Ramos (cell line): ENCODE measurements at regions not wholly inside any gene's neighbourhood (a gene's known extent, or its start where the extent isn't known, plus 50 kb on each side); places are given as distances from the start of the nearest gene placed in this dataset.

Source experiments
- in situ Hi-C: fragments of 300-500 bp; cut with MboI; formaldehyde crosslinking; loops from one replicate; pipeline ENCODE4 v1.14.3; 2022; ENCODE audit warnings: low sequenced_read_pairs; ENCODE audit not compliant: unreplicated experiment

DNA sequence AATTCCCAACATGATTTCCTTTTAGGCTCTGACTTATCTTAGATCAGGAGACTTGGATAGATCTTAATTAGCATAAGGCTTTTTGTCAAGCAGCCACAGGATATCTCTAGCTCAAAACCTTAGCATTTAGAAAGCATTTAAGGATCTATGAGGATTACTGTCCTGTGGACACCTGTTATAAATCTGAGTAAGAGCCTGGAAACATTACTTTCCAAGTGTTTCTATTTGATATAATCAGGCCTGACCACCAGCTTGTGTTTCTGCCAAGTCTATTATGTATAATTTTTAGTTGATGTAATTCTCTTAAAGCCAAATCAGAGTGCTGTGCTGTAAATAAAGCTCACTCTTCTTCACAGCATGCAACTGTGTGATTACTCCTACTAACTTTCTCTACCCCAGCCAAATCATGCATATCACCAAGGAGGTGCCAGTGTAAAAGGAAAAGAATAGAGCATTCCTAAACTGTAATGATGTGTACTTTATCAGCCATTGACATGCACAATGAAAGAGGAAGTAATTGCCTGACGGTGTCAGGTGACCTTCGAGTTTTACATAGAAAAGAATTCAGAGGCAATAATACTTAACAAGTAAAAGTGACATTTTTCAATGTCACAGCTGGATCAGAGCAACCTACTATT is 309.9 kb upstream of the PRMT6 start:
- in situ Hi-C loops = no loop called here

DNA sequence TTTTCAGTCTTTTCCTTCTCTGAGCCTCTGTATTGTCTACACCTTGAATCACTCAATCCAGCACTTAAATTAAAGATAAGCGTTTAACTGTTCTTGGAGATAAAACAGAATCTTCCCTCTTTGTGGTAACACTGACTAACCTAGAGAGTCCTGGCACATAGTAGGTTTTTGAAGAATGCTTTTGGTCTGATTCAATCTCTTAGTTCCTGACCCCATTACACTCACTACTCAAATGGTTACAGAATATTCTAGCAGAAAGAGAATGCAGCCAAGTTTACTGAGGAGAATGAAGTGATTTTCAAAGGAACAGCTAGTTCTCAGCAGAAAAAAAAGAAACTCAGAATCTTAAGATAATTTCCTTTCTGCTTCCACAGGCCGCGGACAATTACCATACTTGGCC is 309.2 kb upstream of the PRMT6 start:
- in situ Hi-C loops = no loop called here

DNA sequence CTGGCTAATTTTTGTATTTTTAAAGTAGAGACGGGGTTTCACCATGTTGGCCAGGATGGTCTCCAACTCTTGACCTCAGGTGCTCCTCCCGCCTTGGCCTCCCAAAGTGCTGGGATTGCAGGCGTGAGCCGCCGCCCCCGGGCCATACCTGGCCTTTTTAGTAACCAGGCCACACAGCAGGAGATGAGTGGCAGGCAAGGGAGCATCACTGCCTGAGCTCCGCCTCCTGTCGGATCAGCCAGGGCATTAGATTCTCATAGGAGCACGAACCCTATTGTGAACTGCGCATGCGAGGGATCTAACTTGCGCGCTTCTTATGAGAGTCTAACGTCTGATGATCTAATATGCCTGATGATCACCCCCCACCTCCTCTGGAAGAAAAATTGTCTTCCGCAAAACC is 308.7 kb upstream of the PRMT6 start:
- in situ Hi-C loops = no loop called here

DNA sequence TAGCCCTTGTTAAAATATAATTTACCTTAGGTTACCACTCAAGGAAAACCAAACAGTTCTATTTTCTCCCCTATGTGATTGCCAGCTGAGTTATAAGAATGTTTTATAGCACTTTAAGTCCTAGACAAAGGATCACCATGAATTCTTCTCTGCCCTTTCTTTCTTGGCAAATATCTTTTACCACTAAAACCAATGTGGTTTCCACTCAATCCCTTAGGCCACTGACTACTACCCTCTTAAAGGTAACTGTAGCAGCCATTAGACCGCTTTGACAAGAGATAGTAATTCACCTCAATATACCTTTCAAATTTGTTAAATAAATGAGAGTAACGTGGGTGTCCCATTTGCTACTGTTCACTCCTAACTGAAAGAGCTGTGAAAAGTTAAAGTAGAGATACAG is 307.9 kb upstream of the PRMT6 start:
- in situ Hi-C loops = no loop called here

DNA sequence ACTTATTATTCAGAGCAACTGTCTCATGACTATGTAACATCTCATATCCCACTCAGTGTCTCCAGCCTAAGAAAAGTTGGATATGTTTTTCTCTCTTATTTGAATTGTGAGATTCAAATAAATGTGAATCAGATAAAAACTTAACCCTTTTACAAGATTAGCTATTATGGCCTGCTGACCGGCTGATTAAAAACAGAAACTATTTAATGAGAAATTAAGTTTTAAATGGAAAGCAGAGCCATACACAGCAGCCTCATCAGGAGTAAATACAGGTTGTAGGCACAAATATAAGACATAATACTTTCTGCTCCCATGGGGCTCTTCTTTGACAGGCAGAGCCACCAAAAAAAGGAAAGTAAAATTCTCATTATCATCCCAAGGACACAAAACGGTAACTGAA is 307.0 kb upstream of the PRMT6 start:
- in situ Hi-C loops = no loop called here

DNA sequence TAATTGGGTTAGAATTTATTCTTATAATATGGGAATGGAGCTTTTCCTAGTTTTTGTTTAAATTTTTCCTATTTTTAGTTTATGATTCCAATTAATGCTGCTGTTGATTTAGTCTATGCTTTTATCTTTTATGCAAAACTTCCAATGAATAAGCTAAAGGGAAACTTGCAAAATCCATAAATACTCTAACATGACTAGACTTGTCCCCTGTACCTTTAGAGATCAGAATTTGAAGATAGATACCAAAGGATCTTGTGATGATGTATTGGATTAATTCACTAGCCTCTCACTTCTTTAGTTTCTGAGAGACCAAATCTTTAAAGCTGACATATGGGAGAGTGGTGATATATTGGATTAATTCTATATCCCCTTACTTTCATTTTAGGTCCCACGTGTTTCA is 306.6 kb upstream of the PRMT6 start:
- in situ Hi-C loops = no loop called here

DNA sequence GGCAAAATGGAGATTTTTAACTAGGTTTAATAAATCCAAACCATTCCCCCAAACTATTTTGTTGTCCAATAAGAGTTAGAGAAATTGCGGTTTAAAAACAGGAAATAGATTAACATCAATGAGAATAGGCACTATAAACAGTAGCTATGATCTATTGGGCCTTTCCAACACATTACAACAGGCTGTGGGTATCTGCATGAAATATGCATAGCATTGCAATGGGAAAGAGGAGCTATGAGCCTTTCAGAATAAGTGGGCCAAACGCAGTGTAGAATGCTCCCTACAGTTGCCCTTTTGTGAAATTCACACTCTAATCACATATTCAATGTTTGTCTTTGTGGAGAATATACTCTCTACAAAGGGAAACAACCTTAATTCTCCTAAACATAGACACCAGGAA is 305.5 kb upstream of the PRMT6 start:
- in situ Hi-C loops = no loop called here

DNA sequence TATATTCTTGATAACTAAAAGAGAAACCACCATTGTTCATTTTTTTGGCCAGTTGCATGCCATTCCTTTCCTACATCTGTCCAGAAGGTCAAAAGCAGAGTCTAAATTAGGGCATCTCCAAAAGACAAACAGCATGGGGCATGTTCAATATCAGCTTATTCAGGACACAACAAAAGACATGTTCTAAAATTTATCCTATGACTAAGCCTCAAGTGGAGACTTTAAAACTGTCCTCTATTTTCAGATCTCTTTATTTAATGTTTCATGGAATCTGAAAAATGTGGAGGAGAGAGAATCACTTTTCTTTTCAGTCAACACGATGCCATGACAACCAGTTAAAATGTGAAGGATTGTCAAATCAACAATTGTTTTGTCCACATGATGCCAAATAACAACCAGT is 303.4 kb upstream of the PRMT6 start:
- in situ Hi-C loops = no loop called here

DNA sequence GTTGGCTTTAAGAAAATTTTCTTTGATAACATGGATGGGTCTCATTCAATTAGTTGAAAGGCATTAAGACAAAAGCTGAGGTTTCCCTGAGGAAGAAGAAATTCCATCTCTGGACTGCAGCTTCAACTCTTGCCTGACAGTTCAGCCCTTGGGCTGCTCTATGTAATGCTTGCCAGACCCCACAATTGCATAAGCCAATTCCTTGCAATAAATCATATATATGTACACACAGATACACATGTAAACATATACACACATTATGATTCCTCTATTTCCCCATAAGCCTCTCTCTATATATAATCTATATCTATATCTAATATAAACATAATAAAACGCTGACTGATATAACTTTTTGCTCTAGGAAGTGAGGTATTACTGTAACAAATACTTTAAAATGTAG is 301.5 kb upstream of the PRMT6 start:
- in situ Hi-C loops = no loop called here

DNA sequence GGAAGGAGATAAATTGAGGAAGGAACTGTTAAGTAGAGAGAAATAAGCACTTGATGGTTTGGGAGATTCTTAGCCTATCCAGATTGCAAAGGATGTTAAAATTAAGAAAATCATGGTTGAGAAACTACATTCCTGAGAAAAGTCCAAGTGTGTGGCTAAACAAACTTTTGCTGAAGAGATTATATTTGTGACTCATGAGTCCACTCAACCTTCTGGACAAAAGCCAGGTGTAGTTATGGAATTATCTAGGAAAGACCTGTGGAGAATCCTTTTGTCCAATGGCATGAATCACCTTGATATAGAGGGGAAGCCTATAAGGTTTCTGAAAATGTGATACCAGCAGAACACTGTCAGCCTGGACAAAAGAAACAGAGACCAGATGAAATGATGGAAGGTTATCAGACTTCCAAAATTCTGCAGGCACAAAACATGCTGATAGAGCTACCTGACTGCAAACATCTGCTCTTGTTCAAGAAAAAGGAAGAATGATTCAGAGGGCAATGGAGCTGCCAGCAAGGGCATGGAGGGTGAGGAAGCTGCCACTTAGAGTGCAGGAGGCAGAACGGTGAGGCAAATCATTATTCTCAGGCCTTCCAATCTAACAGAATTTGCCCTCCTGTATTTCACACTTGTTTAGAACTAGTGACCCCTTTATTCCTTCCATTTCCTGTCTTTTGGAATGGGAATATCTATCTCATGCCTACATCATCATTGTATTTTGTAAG is 300.6 kb upstream of the PRMT6 start:
- in situ Hi-C loops = no loop called here

DNA sequence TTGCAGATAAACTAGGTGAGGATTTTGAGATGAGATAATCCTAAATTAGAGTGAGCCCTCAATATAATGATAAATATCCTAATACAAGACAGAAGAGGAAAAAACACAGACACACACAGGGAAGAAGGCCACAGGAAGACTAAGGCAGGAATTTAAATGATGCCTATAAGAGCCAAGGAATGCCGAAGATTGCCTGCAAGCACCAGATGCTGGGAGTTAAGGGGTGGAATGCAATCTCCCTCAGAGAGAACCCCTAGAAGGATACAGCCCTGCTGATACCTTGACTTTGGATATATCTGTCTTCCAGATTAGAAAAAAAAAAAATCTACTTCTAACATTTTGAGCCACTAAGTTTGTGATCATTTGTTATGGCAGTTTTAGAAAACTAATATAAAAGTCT is 299.7 kb upstream of the PRMT6 start:
- in situ Hi-C loops = no loop called here

DNA sequence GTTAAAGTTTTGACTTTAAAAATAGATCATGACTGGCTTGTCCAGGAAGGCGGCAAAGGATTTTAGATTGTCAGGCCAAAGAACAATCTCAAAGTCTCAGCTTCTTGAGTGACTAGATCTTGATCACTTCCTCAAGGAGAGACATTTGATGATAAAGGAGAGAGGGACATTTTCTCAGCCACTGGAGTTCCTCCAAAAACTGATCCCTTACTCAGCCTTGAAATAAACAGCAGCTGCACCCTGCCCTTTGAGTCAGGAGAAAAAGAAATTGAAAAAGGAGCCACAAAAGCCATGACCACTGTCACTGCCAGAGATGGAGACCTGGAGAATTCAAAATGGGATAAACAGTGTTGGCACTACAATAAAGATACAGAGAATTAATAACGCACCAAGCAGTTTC is 288.4 kb upstream of the PRMT6 start:
- in situ Hi-C loops = no loop called here

DNA sequence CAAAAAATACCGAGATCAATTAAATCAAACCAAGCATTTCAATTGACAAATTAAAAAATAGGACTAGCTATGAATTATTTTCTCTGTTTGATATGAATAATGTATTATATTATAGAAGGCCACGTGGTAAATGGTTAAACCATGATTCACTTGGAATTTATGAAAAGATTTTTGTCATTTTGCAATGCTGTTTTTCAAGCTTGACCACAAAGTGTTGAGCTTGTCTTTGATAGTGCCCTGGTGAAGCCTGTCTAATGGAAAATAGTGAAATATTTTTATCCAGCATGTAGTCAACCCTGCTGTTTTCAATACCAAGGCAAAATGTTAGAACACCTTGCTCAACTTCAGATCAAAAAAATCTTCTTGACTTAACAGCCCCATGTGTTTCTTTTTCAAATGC is 288.0 kb upstream of the PRMT6 start:
- in situ Hi-C loops = no loop called here

DNA sequence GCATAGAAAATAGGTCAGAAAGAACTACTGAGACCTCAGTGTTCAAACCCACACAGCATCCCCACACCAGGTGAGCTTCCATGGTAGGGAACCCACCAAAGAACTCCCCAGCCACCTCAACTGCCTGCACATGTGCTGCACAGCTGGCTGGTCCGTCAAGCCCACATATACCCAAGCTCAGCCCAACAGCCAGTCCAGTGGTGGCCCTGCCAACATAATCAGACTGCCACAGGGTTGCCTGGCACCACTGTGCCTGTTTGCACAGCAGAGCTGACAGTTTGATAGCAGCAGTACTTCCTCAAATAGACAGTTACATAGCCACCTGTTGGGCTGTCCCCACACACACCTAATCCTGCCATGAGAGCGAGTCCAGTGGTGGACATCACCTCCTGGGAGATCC is 283.3 kb upstream of the PRMT6 start:
- in situ Hi-C loops = no loop called here

DNA sequence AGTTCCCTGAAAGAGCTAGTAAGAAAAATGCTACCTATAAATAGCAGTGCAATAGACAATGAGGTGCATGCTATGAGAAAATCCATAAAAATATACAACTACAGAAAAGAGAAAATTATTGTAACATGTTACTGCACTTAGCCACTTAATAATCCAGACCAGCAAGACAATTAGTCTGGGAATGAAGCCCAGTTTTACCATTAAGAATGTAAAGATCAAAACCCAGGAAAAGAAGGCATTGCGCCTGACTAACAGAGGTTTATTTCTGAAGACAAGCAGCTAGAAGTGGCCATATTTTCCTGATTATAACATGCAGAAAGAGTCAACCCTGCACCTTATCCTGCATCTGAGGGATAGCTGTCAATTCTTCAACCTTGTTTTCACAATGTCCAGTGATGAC is 276.4 kb upstream of the PRMT6 start:
- in situ Hi-C loops = no loop called here

DNA sequence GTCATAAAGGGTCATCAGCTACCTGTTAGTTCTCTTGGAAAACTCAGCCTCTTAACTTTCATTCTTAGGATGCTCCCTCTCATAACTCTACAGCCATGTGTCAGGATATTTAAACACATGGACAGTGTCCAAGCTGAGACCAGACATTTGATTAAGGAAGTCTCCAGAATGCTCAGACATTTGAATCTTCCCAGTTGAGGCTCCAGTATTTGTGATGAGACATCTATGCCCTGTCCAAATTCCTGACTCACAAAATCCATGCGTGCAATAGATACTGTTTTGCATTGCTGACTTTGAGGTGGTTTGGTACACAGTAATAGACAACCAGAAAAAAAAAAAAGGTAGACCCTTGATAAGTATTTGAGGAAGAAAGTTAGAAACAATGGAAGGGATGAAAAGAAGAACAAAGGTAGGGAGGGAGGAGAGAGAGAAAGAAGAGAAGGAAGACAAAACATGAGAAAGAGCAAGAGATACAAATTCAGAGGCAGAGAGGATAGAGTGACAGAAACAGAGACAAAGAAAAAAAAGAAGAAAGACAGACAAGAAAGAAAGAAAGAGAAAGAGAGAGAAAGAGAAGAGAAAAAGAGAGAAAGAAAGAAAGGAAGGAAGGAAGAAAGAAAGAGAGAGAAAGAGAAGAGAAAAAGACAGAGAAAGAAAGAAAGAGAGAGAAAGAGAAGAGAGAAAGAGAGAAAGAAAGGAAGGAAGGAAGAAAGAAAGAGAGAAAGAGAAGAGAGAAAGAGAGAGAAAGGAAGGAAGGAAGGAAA is 275.5 kb upstream of the PRMT6 start:
- in situ Hi-C loops = no loop called here

DNA sequence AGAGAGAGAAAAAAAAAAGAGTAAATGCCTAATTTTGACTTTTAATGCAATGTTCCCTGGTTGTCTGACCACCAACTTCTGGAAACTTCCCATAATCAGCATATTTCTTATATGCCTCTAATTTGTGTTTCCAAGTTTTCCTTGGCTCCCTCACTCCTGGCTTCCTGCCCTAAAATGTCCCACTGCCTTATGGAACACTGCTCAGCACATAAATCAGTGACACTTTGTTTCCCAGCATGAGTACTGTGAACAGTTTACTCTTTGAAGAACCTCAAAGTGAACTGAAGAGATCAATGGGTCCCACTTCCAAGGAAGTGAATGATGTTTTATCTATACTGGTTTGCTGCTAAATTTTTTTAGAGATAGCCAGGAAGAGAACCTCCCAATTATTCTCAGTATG is 271.3 kb upstream of the PRMT6 start:
- in situ Hi-C loops = no loop called here

DNA sequence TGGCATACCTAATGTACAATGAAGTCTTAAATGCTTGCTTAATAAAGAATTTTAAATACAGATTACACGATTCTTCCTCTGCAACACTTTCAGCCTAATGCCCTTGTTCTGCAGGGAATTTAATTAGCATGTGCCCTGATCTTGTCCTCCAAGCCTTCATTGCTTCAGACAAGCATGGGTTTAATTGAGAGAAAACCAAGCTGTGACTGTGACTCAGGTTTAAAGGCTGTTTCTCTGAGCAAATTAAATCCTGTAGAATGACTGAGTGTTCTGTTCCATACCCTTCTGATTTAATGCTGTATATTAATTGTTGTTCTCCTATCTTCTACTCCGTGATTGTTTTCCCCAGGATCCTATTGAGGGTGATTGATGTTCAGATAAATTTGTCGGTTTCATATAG is 269.0 kb upstream of the PRMT6 start:
- in situ Hi-C loops = no loop called here

DNA sequence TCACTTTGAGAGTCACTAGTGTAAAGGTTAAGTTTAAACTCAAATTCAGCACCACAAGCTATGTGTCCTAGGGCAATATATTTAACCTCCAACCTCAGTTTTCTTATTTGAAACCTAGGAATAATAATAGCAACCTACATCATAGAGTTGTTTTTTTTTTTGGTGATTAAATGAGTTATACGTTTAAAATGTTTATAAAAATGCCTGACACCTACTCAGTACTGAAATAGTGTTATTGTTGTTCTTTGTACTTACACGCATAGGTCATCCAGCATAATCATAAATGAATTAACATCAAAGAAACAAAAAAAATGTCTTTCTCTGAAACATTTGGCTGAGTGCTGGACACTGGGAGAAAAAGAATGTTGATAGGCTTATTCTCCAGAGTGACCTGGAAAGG is 266.8 kb upstream of the PRMT6 start:
- in situ Hi-C loops = no loop called here

DNA sequence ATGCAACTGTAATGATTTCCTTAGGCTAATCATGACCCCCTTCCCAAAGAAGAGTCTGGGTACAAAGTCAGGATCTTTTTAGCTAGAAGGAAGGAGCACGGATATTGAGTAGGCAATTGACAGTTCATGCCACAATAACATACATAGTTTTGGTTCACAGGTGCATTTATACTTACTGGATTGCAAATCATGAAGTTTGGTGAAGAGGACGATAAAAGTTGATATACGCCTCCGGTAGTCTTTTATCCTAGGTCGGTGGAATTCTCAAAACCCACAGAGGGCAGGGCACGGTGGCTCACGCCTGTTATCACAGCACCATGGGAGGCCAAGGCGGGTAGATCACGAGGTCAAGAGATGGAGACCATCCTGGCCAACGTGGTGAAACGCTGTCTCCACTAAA is 265.4 kb upstream of the PRMT6 start:
- in situ Hi-C loops = no loop called here

DNA sequence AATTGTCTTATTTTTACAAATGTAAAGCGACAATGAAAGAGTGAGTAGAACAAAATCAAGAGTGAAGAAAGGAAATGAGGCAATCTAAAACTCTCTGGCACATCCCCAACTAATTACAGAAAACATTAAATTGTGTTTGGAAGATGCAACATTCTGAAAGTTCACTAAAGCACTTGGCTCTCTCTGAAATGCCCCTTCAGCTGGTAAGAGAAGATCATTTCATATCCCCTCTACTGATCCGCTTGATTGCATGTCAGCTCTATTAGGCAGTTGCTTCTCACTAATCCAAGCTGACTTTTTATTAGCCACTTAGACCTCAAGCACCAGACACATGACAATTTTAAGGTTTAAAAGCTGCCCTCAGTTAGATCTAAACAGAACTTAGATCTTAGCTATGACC is 262.8 kb upstream of the PRMT6 start:
- in situ Hi-C loops = no loop called here

DNA sequence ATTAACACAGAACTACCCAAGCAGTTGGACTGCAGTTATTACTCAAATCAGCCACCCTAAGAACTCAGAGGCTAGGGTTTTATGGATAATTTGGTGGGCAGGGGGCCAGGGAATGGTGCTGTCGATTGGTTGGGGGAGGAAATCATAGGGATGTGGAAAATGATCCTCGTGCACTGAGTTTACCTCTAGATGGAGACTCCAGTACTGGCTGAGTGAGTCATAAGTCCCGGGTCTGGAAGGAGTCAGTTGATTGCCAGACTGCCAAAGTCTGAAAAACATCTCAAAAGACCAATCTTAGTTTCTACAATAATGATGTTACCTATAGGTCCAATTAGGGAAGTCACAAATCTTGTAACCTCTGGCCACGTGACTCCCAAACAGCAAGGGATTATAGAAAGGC is 257.5 kb upstream of the PRMT6 start:
- in situ Hi-C loops = no loop called here
